Spleen (tissue), 11 donors: ENCODE measurements at regions not wholly inside any gene's neighbourhood (a gene's known extent, or its start where the extent isn't known, plus 50 kb on each side); places are given as distances from the start of the nearest gene placed in this dataset.

Experiments used
- DNase-seq: peaks from one replicate; pipeline ENCODE4 v3.0.0-alpha.2; 2020
- H3K27ac ChIP-seq, 8 donors: fragments of 200-600 bp; sonication (generic) in 7 of 8; 1 replicate in 4 of 8; 2 replicates in 4 of 8; pipeline versions ENCODE4 v1.5.0 to v1.8.0; 2016 to 2021; ENCODE audit warnings: inconsistent platforms in 4 of 8, mild to moderate bottlenecking in 4 of 8, moderate library complexity in 1 of 8
- H3K27me3 ChIP-seq, 7 donors: fragments of 200-600 bp; sonication (generic) in 6 of 7; replicated peaks in 1 of 7; 1 replicate in 4 of 7; 2 replicates in 3 of 7; pipeline versions ENCODE4 v1.5.0 to v1.8.0; 2016 to 2021; ENCODE audit warnings: inconsistent platforms in 3 of 7, mild to moderate bottlenecking in 1 of 7
- H3K36me3 ChIP-seq, 6 donors: fragments of 200-600 bp; sonication (generic) in 5 of 6; 1 replicate in 4 of 6; 2 replicates in 2 of 6; pipeline versions ENCODE4 v1.5.0 to v1.8.0; 2016 to 2021; ENCODE audit warnings: inconsistent platforms in 2 of 6
- H3K4me1 ChIP-seq, 6 donors: fragments of 200-600 bp; sonication (generic) in 5 of 6; 1 replicate in 3 of 6; 2 replicates in 3 of 6; pipeline versions ENCODE4 v1.5.0 to v1.8.0; 2016 to 2021; ENCODE audit warnings: inconsistent platforms in 3 of 6
- H3K4me3 ChIP-seq, 8 donors: fragments of 200-600 bp; sonication (generic) in 7 of 8; 1 replicate in 4 of 8; 2 replicates in 4 of 8; pipeline versions ENCODE4 v1.5.0 to v1.8.0; 2016 to 2021; ENCODE audit warnings: inconsistent platforms in 4 of 8, mild to moderate bottlenecking in 4 of 8, moderate library complexity in 2 of 8
- H3K9me3 ChIP-seq, 8 donors: fragments of 200-600 bp; sonication (generic) in 7 of 8; 1 replicate in 4 of 8; 2 replicates in 4 of 8; pipeline versions ENCODE4 v1.5.0 to v1.8.0; 2016 to 2021; ENCODE audit warnings: inconsistent platforms in 4 of 8
- CTCF ChIP-seq, 11 experiments: fragments of 200-600 bp in 7 of 11; fragments of 450-650 bp in 4 of 11; sonication (generic) in 4 of 11; IDR thresholded peaks in 8 of 11; conservative IDR thresholded peaks in 3 of 11; 1 replicate in 7 of 11; 2 replicates in 4 of 11; pipeline versions ENCODE4 v1.4.0 to v1.8.0; 2016 to 2021; ENCODE audit warnings: antibody characterized with exemption in 11 of 11, inconsistent platforms in 4 of 11, mild to moderate bottlenecking in 1 of 11
- POLR2A ChIP-seq, 3 donors: fragments of 450-650 bp; IDR thresholded peaks; one replicate each; pipeline ENCODE4 v1.5.1; 2017; ENCODE audit warnings: antibody characterized with exemption in 3 of 3, mild to moderate bottlenecking in 1 of 3
- POLR2AphosphoS5 ChIP-seq, 3 donors: sonication (generic); formaldehyde crosslinking; IDR thresholded peaks; one replicate each; pipeline ENCODE4 v1.5.1; 2017; ENCODE audit warnings: antibody characterized with exemption in 3 of 3
- WGBS, 5 donors: extraction: QIAGEN DNeasy Blood & Tissue Kit in 3 of 5; methylation state at CpG; one replicate each; pipeline versions ENCODE4 v1.1.5 to v1.1.7; 2013 to 2018; 5-methylcytosine and 5-hydroxymethylcytosine counted together
- intact Hi-C: fragments of 100-400 bp; cut with DNase I; formaldehyde crosslinking; loops from one replicate; pipeline ENCODE4 v1.15.0; 2023; ENCODE audit warnings: low total_unique reads
- donor health status: healthy with polysubstance abuse.
- donor health status: DM: no; HTN: no; CAD: no; lungs with moderate emphysema.
- donor health status: DM: no; HTN: no; CAD: no.
- donor health status: Bipolar disorder and iron deficiency.
- donor health status: healthy.
- donor health status: DM: no; HTN: no; CAD: no.
- donor health status: DM: yes; HTN: yes; CAD: no.

DNA sequence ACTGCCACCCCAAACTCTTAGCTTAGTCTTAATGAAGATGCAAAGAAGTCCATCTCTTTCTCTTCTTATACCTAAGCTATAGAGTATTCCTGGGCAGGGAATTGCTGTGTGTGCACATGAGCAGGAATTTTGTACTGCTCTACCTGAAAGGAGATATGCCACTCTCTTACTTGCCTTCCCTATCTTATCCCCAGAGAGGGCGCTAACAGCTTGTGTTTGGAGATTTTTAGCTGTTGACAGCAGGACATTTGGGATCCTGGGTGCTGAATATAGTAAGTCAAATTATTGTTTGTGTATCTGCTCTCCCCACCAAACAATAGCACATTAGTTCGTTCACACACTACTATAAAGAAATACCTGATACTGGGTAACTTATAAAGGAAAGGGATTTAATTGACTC is 159.5 kb downstream of the GABRG2 start:
- H3K9me3 ChIP-seq = peaks cover 0 to 10% (median 3%) of the 10 kb centered on the region in 8 donors
- intact Hi-C loops = no loop called here
- WGBS, 5 donors = 57 to 68% (median 63%) methylated on average over 2 of the region's 2 CpGs

GRCh38 chr5:162230348-162230747 is 162.8 kb downstream of the GABRG2 start:
- no peak overlapping the region for H3K27ac ChIP-seq
- 69 to 87% (median 83%) methylated on average over 3 of the region's 3 CpGs for WGBS, 5 donors
- no peaks in the 10 kb centered on the region for H3K27me3 ChIP-seq
- TF ChIP-seq POLR2AphosphoS5 (IDR thresholded peaks at IDR 0.05) = no peak
- no peak for TF ChIP-seq CTCF (IDR thresholded peaks at IDR 0.05 in 8 of 11, conservative IDR thresholded peaks at IDR 0.05 in 3 of 11)
- TF ChIP-seq POLR2A (IDR thresholded peaks at IDR 0.05) = no peak
- no peaks in the 10 kb centered on the region for H3K36me3 ChIP-seq
- H3K4me1 ChIP-seq = no peaks in the 10 kb centered on the region
- no peak for DNase-seq
- peaks cover 0 to 10% (median 5%) of the 10 kb centered on the region in 8 donors for H3K9me3 ChIP-seq
- H3K4me3 ChIP-seq = no peak overlapping the region
- intact Hi-C loops = no loop called here

More for the DNA sequence above, 159.5 kb downstream of the GABRG2 start:
- no peaks in the 10 kb centered on the region for H3K27me3 ChIP-seq
- no peaks in the 10 kb centered on the region for H3K4me1 ChIP-seq
- no peak for DNase-seq
- H3K27ac ChIP-seq = no peak overlapping the region
- no peaks in the 10 kb centered on the region for H3K36me3 ChIP-seq
- H3K4me3 ChIP-seq = no peak overlapping the region
- no peak for TF ChIP-seq POLR2A (IDR thresholded peaks at IDR 0.05)
- no peak for TF ChIP-seq CTCF (IDR thresholded peaks at IDR 0.05 in 8 of 11, conservative IDR thresholded peaks at IDR 0.05 in 3 of 11)
- TF ChIP-seq POLR2AphosphoS5 (IDR thresholded peaks at IDR 0.05) = no peak

GRCh38 chr5:162231522-162231921 is 163.9 kb downstream of the GABRG2 start:
- WGBS, 5 donors = 50 to 83% (median 77%) methylated on average over 1 of the region's 1 CpG
- intact Hi-C loops = no loop called here
- peaks cover 0 to 22% (median 11%) of the 10 kb centered on the region in 8 donors for H3K9me3 ChIP-seq

GRCh38 chr5:162240734-162241133 is 173.2 kb downstream of the GABRG2 start:
- H3K4me3 ChIP-seq = no peak overlapping the region
- no peak overlapping the region for H3K27ac ChIP-seq
- TF ChIP-seq POLR2AphosphoS5 (IDR thresholded peaks at IDR 0.05) = no peak
- TF ChIP-seq POLR2A (IDR thresholded peaks at IDR 0.05) = no peak
- TF ChIP-seq CTCF (IDR thresholded peaks at IDR 0.05 in 8 of 11, conservative IDR thresholded peaks at IDR 0.05 in 3 of 11) = no peak
- H3K4me1 ChIP-seq = no peaks in the 10 kb centered on the region
- no peaks in the 10 kb centered on the region for H3K36me3 ChIP-seq
- peaks cover 0 to 25% (median 13%) of the 10 kb centered on the region in 8 donors for H3K9me3 ChIP-seq
- DNase-seq = no peak
- H3K27me3 ChIP-seq = no peaks in the 10 kb centered on the region
- intact Hi-C loops = no loop called here

More at GRCh38 chr5:162231522-162231921, 163.9 kb downstream of the GABRG2 start:
- no peaks in the 10 kb centered on the region for H3K36me3 ChIP-seq
- no peak for DNase-seq
- H3K27me3 ChIP-seq = no peaks in the 10 kb centered on the region
- H3K4me1 ChIP-seq = no peaks in the 10 kb centered on the region
- no peak overlapping the region for H3K4me3 ChIP-seq
- no peak overlapping the region for H3K27ac ChIP-seq
- TF ChIP-seq POLR2AphosphoS5 (IDR thresholded peaks at IDR 0.05) (no peak), POLR2A (IDR thresholded peaks at IDR 0.05) (no peak), CTCF (IDR thresholded peaks at IDR 0.05 in 8 of 11, conservative IDR thresholded peaks at IDR 0.05 in 3 of 11) (no peak)
